ENCODE measurements at regions not wholly inside any gene's neighbourhood (a gene's known extent, or its start where the extent isn't known, plus 50 kb on each side); places are given as distances from the start of the nearest gene placed in this dataset.

- H3K4me3 Mint-ChIP-seq: no peak overlapping the region
- Histone ChIP-seq H3K79me2 (replicated peaks; ENCODE audit: insufficient read depth) (no peaks in the 10 kb centered on the region), H3K9me2 (ENCODE audit: insufficient read depth) (peaks cover 15% of the 10 kb centered on the region; the same call in 1 of the 2 replicates), H3K27me3 (ENCODE audit: insufficient read depth) (no peaks in the 10 kb centered on the region), H2AFZ (0 out of 2 replicates have a peak overlapping the region, but pooled peaks have one; percentile 23), H3K4me2 (no peak overlapping the region), H3K4me1 (ENCODE audit: insufficient read depth) (no peaks in the 10 kb centered on the region), H3F3A (replicated peaks; ENCODE audit: low read depth) (no peaks in the 10 kb centered on the region), H4K20me1 (replicated peaks; ENCODE audit: insufficient read depth) (no peaks in the 10 kb centered on the region), H3K36me3 (ENCODE audit: insufficient read depth) (no peaks in the 10 kb centered on the region), H3K4me3 (no peak overlapping the region), H3K27ac (ENCODE audit: low read depth) (no peak overlapping the region)
- ATAC-seq (no peak), DNase-seq (ENCODE audit: low spot score) (no peak)
- no peaks in the 10 kb centered on the region for H3K27me3 Mint-ChIP-seq (ENCODE audit: insufficient read depth, low read depth, poor library complexity)
- peaks cover 8% of the 10 kb centered on the region; the same call in 1 of the 3 replicates for H3K4me1 Mint-ChIP-seq
- peaks cover 3% of the 10 kb centered on the region; the same call in 1 of the 3 replicates for H3K9me3 Mint-ChIP-seq
- TF ChIP-seq STAT1 (IDR thresholded peaks at IDR 0.05; ENCODE audit: unreplicated experiment): no peak
- no peak for TF ChIP-seq ZNF462 (CRISPR knock-in tag; IDR thresholded peaks at IDR 0.05)
- no peak for TF ChIP-seq CREB1 (CRISPR knock-in tag; IDR thresholded peaks at IDR 0.05; ENCODE audit: low read depth)
- no peak for TF ChIP-seq EZH2phosphoT487 (IDR thresholded peaks at IDR 0.05; ENCODE audit: unreplicated experiment)
- no peak for TF ChIP-seq POLR2AphosphoS5 (IDR thresholded peaks at IDR 0.05; ENCODE audit: low read depth)
- TF ChIP-seq NANOG (IDR thresholded peaks at IDR 0.05; ENCODE audit: borderline replicate concordance): no peak
- no peak for TF ChIP-seq EZH2 (IDR thresholded peaks at IDR 0.05; ENCODE audit: low read depth, unreplicated experiment)
- no peak for TF ChIP-seq REST (IDR thresholded peaks at IDR 0.05; ENCODE audit: unreplicated experiment)
- TF ChIP-seq ZNF331 (CRISPR knock-in tag; IDR thresholded peaks at IDR 0.05; ENCODE audit: low read depth): no peak
- TF ChIP-seq ETS1 (IDR thresholded peaks at IDR 0.05): no peak
- TF ChIP-seq JUNB (IDR thresholded peaks at IDR 0.05; ENCODE audit: unreplicated experiment): no peak
- TF ChIP-seq, protein P1, sequence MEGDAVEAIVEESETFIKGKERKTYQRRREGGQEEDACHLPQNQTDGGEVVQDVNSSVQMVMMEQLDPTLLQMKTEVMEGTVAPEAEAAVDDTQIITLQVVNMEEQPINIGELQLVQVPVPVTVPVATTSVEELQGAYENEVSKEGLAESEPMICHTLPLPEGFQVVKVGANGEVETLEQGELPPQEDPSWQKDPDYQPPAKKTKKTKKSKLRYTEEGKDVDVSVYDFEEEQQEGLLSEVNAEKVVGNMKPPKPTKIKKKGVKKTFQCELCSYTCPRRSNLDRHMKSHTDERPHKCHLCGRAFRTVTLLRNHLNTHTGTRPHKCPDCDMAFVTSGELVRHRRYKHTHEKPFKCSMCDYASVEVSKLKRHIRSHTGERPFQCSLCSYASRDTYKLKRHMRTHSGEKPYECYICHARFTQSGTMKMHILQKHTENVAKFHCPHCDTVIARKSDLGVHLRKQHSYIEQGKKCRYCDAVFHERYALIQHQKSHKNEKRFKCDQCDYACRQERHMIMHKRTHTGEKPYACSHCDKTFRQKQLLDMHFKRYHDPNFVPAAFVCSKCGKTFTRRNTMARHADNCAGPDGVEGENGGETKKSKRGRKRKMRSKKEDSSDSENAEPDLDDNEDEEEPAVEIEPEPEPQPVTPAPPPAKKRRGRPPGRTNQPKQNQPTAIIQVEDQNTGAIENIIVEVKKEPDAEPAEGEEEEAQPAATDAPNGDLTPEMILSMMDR (conservative IDR thresholded peaks at IDR 0.05; ENCODE audit: low read depth in 2 of 2): no peak
- TF ChIP-seq ZNF114 (CRISPR knock-in tag; IDR thresholded peaks at IDR 0.05): no peak
- H3K36me3 Mint-ChIP-seq (ENCODE audit: low read depth): no peaks in the 10 kb centered on the region
- no peak overlapping the region for H3K27ac Mint-ChIP-seq
Measured at GRCh38 chr4:62487016-62487415, 1286.9 kb downstream of the ADGRL3 start.
